IMR-90 (cell line): ENCODE measurements at regions not wholly inside any gene's neighbourhood (a gene's known extent, or its start where the extent isn't known, plus 50 kb on each side); places are given as distances from the start of the nearest gene placed in this dataset.

Source experiments
- CEBPB ChIP-seq: IDR thresholded peaks from 2 replicates; pipeline ENCODE4 v1.6.1; 2012; ENCODE audit warnings: low read depth, low read length, improper control_type of control experiment
- POLR2A ChIP-seq: IDR thresholded peaks from 2 replicates; pipeline ENCODE4 v1.6.1; 2012; ENCODE audit warnings: mild to moderate bottlenecking, low read depth, low read length
- RAD21 ChIP-seq: IDR thresholded peaks from 2 replicates; pipeline ENCODE4 v1.6.1; 2012; ENCODE audit warnings: low read length, improper control_type of control experiment
- RFX5 ChIP-seq: IDR thresholded peaks from 2 replicates; pipeline ENCODE4 v1.8.0; 2012; ENCODE audit warnings: low read depth, mild to moderate bottlenecking, low read length, moderate library complexity
- SMC3 ChIP-seq: fragments of 150-350 bp; IDR thresholded peaks from 2 replicates; pipeline ENCODE4 v1.6.1; 2016; ENCODE audit warnings: low read depth, mild to moderate bottlenecking, antibody characterized with exemption, low read length, moderate library complexity
- TF ChIP-seq, protein P1 (sequence below): conservative IDR thresholded peaks from 2 replicates; pipeline ENCODE4 v1.5.1; 2012; ENCODE audit warnings: mild to moderate bottlenecking, low read depth, low read length, improper control_type of control experiment
- TF ChIP-seq, protein P2 (sequence below): fragments of 150-350 bp; IDR thresholded peaks from 2 replicates; pipeline ENCODE4 v1.6.1; 2017; ENCODE audit warnings: mild to moderate bottlenecking, antibody characterized with exemption, low read length, low read depth

DNA sequence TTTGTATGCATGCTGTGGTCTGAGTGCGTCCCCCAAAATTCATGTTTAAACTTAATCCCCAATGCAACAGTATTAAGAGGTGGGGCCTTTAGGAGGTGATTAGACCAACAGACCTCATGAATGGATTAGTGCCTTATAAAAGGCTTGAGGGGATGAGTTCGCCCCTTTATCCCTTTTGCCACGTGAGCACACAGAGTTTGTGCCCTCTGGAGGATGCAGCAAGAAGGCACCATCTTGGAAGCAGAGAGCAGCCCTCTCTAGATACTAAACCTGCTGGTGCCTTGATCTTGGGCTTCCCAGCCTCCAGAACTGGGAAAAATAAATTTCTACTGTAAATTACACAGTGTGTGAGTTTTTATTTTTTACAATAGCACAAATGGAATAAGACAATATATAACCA is 177.1 kb upstream of the SPRY4 start:
- TF ChIP-seq, protein P1, sequence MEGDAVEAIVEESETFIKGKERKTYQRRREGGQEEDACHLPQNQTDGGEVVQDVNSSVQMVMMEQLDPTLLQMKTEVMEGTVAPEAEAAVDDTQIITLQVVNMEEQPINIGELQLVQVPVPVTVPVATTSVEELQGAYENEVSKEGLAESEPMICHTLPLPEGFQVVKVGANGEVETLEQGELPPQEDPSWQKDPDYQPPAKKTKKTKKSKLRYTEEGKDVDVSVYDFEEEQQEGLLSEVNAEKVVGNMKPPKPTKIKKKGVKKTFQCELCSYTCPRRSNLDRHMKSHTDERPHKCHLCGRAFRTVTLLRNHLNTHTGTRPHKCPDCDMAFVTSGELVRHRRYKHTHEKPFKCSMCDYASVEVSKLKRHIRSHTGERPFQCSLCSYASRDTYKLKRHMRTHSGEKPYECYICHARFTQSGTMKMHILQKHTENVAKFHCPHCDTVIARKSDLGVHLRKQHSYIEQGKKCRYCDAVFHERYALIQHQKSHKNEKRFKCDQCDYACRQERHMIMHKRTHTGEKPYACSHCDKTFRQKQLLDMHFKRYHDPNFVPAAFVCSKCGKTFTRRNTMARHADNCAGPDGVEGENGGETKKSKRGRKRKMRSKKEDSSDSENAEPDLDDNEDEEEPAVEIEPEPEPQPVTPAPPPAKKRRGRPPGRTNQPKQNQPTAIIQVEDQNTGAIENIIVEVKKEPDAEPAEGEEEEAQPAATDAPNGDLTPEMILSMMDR, result no peak
- TF ChIP-seq CEBPB, result no peak
- TF ChIP-seq SMC3, result no peak
- no peak for TF ChIP-seq POLR2A
- no peak for TF ChIP-seq RFX5
- TF ChIP-seq RAD21, result no peak
- TF ChIP-seq, protein P2, sequence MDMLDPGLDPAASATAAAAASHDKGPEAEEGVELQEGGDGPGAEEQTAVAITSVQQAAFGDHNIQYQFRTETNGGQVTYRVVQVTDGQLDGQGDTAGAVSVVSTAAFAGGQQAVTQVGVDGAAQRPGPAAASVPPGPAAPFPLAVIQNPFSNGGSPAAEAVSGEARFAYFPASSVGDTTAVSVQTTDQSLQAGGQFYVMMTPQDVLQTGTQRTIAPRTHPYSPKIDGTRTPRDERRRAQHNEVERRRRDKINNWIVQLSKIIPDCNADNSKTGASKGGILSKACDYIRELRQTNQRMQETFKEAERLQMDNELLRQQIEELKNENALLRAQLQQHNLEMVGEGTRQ, result no peak
